ENCODE measurements at regions not wholly inside any gene's neighbourhood (a gene's known extent, or its start where the extent isn't known, plus 50 kb on each side); places are given as distances from the start of the nearest gene placed in this dataset.
"Not testable (repeated sequence)": the region's sequence is repeated elsewhere in the genome, so short reads cannot be mapped to it uniquely, and the experiment has no call there.

DNA sequence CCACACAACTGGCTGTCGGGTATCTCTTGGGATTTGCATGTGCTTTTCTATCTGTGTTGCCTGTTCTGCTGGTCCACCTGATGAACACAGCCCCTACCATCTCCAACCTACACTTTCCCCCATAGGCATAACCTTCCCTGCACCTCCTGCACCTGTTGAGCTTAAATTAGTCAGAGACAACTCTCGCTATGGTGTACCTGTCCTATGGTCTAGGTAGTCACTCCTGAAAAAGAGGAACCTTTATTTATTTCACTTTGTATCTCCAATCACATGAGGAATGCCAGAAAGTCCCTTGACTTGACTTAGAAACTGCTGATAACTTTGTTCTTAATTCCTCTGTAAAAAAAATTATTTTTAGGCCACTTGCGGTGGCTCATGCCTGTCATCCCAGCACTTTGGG is 338.1 kb downstream of the DHRSX start:
- no peak for DNase-seq

DNA sequence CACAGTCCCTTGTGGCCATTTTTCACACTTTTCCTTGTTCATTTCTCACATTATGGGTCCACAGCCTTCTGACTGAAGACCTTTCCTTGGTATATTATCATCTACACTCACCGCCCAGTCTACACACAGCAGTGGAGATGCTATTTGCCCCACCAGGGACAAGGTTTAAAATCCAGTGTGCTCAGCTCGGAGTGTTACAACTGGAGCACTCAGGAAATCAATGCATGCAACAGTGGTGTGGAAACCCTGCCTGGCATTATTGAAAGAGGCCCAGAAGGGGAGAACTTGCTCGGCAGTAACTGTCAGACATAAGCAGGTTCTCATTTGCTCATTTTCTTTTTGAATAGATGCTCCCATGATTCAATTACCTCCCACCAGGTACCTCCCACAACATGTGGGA is 340.9 kb downstream of the DHRSX start:
- DNase-seq = no peak

DNA sequence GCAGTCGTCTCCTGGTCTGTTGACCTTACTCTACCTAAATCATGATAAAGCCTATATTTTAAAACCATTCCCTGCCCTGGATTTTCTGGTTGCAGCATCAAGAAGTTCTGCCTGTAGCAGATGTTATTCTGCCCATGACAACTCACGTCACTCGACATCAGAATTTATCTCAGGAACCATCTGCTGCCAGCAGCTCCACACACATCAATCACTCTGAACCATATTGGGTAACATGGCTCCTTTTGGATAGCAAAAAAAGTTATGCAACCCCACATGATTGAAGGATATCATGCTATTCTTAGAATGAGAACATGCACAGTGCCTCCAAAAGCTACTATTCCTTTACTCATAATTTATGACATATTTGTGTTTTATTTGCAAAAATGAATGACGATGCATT is 341.4 kb downstream of the DHRSX start:
- DNase-seq = peak; percentile 63

DNA sequence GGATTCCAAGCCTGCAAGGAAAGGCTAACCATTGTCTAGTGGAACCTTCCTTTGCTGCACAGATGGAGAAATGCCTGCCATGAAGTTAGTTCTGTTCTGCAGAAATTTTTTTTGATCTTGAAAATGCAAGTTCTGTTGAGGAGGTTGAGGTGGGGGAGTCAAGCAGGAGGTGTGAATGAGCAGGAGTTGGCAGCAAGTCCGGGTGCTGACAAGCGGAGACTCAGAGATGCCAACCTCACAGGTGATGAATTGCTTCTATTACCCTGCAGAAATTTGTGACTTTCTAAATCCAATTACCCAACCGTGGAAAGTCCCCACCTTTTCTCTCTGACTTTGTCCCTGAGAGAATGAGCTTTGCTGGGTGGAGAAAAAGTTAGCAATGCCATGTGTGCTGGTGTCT is 350.1 kb downstream of the DHRSX start:
- no peak for DNase-seq

DNA sequence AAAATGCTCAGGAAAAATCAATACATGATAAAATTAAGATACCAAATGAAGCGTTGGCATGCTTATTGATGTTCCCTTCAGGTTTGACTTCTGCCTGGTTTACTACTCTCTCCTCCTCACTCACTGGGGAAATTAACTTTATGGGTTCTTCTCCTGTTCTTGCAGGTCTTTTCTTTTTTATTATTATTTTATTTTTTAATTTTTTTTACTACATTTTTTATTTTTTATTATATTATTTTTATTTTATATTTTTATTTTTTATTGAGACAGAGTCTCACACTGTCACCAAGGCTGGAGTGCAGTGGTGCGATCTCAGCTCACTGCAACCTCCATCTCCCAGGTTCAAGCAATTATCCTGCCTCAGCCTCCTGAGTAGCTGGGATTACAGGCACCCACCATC is 350.8 kb downstream of the DHRSX start:
- DNase-seq = not testable (repeated sequence)

DNA sequence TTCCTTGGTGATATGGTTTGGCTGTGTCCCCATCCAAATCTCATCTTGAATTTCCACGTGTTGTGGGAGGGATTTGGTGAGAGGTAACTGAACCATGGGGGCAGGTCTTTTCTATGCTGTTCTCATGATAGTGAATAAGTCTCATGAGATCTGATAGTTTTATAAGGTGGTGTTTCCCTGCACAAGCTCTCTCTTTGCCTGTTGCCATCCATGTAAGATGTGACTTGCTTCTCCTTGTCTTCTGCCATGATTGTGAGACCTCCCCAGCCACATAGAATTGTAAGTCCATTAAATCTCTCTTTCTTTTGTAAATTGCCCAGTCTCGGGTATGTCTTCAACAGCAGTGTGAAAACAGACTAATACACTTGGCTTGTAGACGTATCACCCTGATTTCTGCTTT is 351.7 kb downstream of the DHRSX start:
- not testable (repeated sequence) for DNase-seq

DNA sequence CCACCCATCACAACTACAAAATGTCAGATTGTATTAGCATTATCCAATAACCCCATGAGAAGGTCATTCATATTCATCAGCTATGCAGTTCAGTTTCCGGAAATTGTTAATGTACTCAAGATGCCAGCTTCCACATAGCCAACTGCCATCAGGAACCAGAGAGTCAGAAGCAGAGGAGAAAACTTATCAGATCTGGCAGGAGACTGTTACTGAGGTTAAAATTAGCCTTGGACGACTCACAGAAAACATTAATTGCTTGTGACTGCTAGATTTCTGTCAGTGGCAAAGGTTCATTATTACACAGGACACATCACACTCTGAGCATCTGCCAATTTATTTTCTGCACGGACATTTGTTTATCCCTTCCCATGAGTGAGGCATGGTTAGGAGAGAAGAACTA is 352.8 kb downstream of the DHRSX start:
- DNase-seq = no peak

DNA sequence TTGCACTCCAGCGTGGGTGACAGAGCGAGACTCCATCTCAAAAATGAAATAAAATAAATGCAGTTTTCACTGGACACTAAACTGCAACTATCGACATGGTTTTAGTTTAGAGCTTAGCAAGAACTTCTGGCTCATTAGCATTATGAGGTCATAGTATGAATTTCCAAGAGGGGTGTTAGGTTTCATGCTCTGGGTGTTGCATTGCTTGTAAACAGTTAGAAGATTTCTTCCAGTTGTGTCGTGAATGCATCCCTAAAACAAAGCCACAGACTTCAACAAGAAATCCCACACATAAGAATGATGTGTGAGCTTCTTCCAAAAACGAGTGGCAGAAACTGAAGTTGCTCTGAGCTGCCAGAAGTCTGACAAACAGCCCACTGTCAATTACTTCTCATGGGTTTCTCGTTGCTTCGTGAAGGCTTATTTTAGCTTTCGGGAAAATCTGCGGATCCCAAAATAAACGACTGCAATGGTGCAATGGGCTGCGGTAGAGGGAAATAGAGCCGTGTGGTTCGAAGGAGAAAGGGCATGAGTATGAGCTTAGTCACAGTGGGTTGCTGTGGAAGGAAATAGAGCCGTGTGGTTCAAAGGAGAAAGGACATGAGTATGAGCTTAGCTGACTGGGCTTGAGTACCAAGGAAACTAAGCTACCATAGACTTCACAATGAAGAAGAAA is 354.9 kb downstream of the DHRSX start:
- DNase-seq = peak; percentile 96

DNA sequence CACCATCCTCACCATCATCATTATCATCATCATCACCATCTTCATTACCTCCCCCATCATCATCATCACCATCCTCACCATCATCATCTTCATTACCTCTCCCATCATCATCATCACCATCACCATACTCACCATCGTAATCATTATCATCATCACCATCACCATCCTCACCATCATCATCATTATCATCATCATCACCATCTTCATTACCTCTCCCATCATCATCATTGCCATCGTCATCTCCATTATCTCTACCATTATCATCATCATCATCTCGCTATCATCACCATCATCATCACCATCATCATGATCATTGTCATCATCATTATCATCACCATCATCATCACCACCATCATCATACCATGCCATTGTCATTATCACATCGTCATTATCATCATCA is 362.9 kb downstream of the DHRSX start:
- DNase-seq = no peak

DNA sequence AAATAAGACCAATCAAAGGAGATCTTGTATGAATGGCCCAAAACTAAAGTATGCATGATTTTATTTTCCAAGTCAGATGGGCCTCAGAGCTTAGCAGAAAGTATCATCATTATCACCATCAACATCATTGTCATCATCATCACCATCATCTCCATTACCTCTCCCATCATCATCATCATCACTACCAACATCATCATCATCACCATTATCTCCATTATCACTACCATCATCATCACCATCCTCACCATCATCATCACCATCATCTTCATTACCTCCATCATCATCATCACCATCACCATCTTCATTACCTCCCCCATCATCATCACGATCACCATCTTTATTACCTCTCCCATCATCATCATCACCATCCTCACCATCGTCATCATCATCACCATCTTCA is 363.9 kb downstream of the DHRSX start:
- no peak for DNase-seq

DNA sequence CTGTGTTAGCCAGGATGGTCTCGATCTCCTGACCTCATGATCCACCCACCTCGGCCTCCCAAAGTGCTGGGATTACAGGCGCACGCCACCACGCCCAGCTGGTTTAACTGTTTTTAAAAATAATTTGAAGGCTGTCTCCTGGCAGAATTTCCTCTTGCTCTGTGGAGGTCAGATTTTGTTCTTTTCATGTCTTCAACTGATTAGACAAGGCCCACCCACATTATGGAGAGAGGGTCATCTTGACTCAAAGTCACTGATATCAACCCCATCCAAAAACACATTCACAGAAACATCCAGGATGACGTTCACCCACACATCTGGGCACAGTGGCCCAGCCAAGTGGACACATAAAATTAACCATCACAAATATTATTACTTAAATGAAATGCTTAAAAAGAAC is 365.4 kb downstream of the DHRSX start:
- DNase-seq = no peak

DNA sequence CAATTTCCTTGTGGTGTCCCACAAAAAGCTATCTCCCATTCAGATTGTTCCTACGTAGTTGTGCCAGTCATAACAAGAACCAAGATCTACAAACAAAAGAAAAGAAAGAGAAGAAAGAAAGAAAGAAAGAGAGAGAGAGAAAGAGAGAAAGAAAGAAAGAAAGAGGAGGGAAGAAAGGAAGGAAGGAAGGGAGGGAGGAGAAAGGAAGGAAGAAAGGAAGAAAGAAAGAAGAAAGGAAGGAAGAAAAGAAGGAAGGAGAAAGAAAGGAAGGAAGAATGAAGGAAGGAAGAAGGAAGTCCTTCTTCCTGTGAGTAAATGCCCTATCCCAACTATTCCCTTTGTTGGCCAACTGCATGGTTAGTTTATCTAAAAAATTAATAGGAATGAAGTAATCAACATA is 366.0 kb downstream of the DHRSX start:
- no peak for DNase-seq
